GM23338 (cell line): ENCODE measurements at regions not wholly inside any gene's neighbourhood (a gene's known extent, or its start where the extent isn't known, plus 50 kb on each side); places are given as distances from the start of the nearest gene placed in this dataset.

Experiments
- ATAC-seq: fragments of 200-7000 bp; cut with Tn5 transposase; 3 replicates; pipeline ENCODE4 v1.9.1; 2020
- DNase-seq: peaks from one replicate; pipeline ENCODE4 v3.0.0-alpha.2; 2015; ENCODE audit warnings: low spot score
- H2AFZ ChIP-seq: fragments of 200-600 bp; sonication (generic); 2 replicates; pipeline ENCODE4 v1.8.0; 2016; ENCODE audit warnings: antibody characterized with exemption, mild to moderate bottlenecking, moderate library complexity
- H3F3A ChIP-seq: fragments of 200-600 bp; sonication (generic); replicated peaks from 2 replicates; pipeline ENCODE4 v1.8.0; 2017; ENCODE audit warnings: antibody characterized with exemption, mixed run types, low read depth
- H3K27ac ChIP-seq: fragments of 200-600 bp; sonication (generic); 2 replicates; pipeline ENCODE4 v1.6.1; 2016; ENCODE audit warnings: low read depth
- H3K27me3 ChIP-seq: fragments of 200-600 bp; sonication (generic); 2 replicates; pipeline ENCODE4 v1.8.0; 2016; ENCODE audit warnings: mild to moderate bottlenecking, mixed run types, moderate library complexity; ENCODE audit not compliant: insufficient read depth
- H3K36me3 ChIP-seq: fragments of 200-600 bp; sonication (generic); 2 replicates; pipeline ENCODE4 v1.8.0; 2016; ENCODE audit warnings: mild to moderate bottlenecking; ENCODE audit not compliant: insufficient read depth
- H3K4me1 ChIP-seq: fragments of 200-600 bp; sonication (generic); 2 replicates; pipeline ENCODE4 v1.8.0; 2016; ENCODE audit warnings: mild to moderate bottlenecking, moderate library complexity; ENCODE audit not compliant: insufficient read depth
- H3K4me2 ChIP-seq: fragments of 200-600 bp; sonication (generic); 2 replicates; pipeline ENCODE4 v1.7.1; 2017; ENCODE audit warnings: mixed run types
- H3K4me3 ChIP-seq: fragments of 200-600 bp; sonication (generic); 2 replicates; pipeline ENCODE4 v1.6.1; 2016; ENCODE audit warnings: mixed run types
- H3K79me2 ChIP-seq: fragments of 200-600 bp; sonication (generic); replicated peaks from 2 replicates; pipeline ENCODE4 v1.8.0; 2017; ENCODE audit warnings: mild to moderate bottlenecking; ENCODE audit not compliant: insufficient read depth
- H3K9me2 ChIP-seq: fragments of 200-600 bp; sonication (generic); 2 replicates; pipeline ENCODE4 v1.8.0; 2017; ENCODE audit not compliant: insufficient read depth
- H4K20me1 ChIP-seq: fragments of 200-600 bp; sonication (generic); replicated peaks from 2 replicates; pipeline ENCODE4 v1.8.0; 2017; ENCODE audit warnings: mild to moderate bottlenecking; ENCODE audit not compliant: insufficient read depth
- H3K27ac Mint-ChIP-seq: 2 replicates; pipeline ENCODE4 v1.8.0; 2020; ENCODE audit warnings: inconsistent platforms, mild to moderate bottlenecking, moderate library complexity, mixed read lengths
- H3K27me3 Mint-ChIP-seq: 3 replicates; pipeline ENCODE4 v1.8.0; 2022; ENCODE audit warnings: low read depth, mild to moderate bottlenecking, moderate library complexity, mixed read lengths, inconsistent platforms; ENCODE audit not compliant: insufficient read depth, poor library complexity
- H3K36me3 Mint-ChIP-seq: 3 replicates; pipeline ENCODE4 v1.8.0; 2021; ENCODE audit warnings: low read depth, mild to moderate bottlenecking, inconsistent platforms, moderate library complexity, mixed read lengths
- H3K4me1 Mint-ChIP-seq: 3 replicates; pipeline ENCODE4 v1.8.0; 2020; ENCODE audit warnings: mild to moderate bottlenecking, inconsistent platforms, mixed read lengths
- H3K4me3 Mint-ChIP-seq: 3 replicates; pipeline ENCODE4 v1.8.0; 2021; ENCODE audit warnings: moderate library complexity, mild to moderate bottlenecking, inconsistent platforms, mixed read lengths
- H3K9me3 Mint-ChIP-seq: 3 replicates; pipeline ENCODE4 v1.8.0; 2020; ENCODE audit warnings: moderate library complexity, mild to moderate bottlenecking, inconsistent platforms, mixed read lengths
- CREB1 ChIP-seq: fragments of 250-450 bp; sonication (Bioruptor Pico); IDR thresholded peaks from 2 replicates; pipeline ENCODE4 v1.5.0; 2020; ENCODE audit warnings: low read depth, mild to moderate bottlenecking, moderate library complexity
- EZH2phosphoT487 ChIP-seq: fragments of 200-600 bp; sonication (generic); IDR thresholded peaks from one replicate; pipeline ENCODE4 v1.8.1; 2018; ENCODE audit warnings: antibody characterized with exemption; ENCODE audit not compliant: unreplicated experiment
- JUNB ChIP-seq: IDR thresholded peaks from one replicate; pipeline ENCODE4 v1.6.1; 2016; ENCODE audit warnings: antibody characterized with exemption; ENCODE audit not compliant: unreplicated experiment
- NANOG ChIP-seq: IDR thresholded peaks from 2 replicates; pipeline ENCODE4 v1.6.1; 2016; ENCODE audit warnings: antibody characterized with exemption, borderline replicate concordance
- POLR2AphosphoS5 ChIP-seq: IDR thresholded peaks from 2 replicates; pipeline ENCODE4 v1.6.1; 2016; ENCODE audit warnings: antibody characterized with exemption, low read depth
- STAT1 ChIP-seq: IDR thresholded peaks from one replicate; pipeline ENCODE4 v1.6.1; 2016; ENCODE audit warnings: antibody characterized with exemption; ENCODE audit not compliant: unreplicated experiment
- ZNF331 ChIP-seq: fragments of 250-450 bp; sonication (Bioruptor Pico); IDR thresholded peaks from 2 replicates; pipeline ENCODE4 v1.5.0; 2020; ENCODE audit warnings: low read depth, mild to moderate bottlenecking, moderate library complexity
- TF ChIP-seq, protein P1 (sequence below), 2 experiments: fragments of 200-600 bp in 1 of 2; sonication (generic) in 1 of 2; conservative IDR thresholded peaks; 2 replicates each; pipeline versions ENCODE4 v1.5.1 to v1.6.1; 2016 to 2017; ENCODE audit warnings: antibody characterized with exemption in 2 of 2, low read depth in 2 of 2, mild to moderate bottlenecking in 2 of 2, moderate library complexity in 1 of 2
- TF ChIP-seq, protein P2 (sequence below): IDR thresholded peaks from one replicate; pipeline ENCODE4 v1.6.1; 2018; ENCODE audit warnings: antibody characterized with exemption; ENCODE audit not compliant: unreplicated experiment

DNA sequence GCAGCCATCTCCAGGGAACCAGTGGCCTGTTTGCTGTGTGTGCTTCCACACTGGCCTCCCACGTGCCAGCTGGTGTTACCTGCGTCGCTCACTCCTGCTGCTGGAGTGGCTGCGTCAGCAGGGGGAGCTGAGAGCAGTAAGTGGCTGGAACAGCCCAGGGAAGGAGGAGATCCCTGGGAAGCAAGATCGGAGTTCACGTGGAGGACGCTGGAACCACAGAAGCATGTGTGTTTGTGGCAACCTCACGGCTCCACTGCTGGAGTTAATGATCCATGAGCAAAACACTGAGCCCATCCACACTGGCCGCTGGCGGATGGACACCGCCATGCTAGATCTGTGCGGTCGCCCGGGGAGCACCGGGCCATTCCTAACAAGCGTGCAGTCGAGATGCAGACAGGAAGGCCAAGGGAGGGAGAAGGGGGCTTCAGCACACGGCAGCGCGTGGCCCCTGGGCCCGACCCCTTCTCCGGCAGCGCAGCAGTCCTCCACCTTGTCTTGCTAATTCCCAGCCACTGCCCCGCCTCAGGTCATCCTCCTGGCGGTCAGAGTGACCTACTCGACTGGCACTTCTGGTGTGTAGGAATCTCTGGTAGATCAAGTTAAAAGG lies 68.5 kb upstream of the EEPD1 start:
- Histone ChIP-seq H3F3A (no peaks in the 10 kb centered on the region), H3K79me2 (no peaks in the 10 kb centered on the region), H3K27ac (no peak overlapping the region), H3K9me2 (no peaks in the 10 kb centered on the region), H3K4me2 (no peak overlapping the region), H4K20me1 (no peaks in the 10 kb centered on the region), H3K4me3 (no peak overlapping the region), H3K36me3 (no peaks in the 10 kb centered on the region), H3K27me3 (no peaks in the 10 kb centered on the region), H2AFZ (peak overlapping the region; percentile 90), H3K4me1 (no peaks in the 10 kb centered on the region)
- Mint-ChIP-seq H3K27ac (no peak overlapping the region), H3K4me1 (peaks cover 5% of the 10 kb centered on the region; the same call in 2 of the 3 replicates), H3K27me3 (peaks cover 14% of the 10 kb centered on the region), H3K36me3 (peaks cover 8% of the 10 kb centered on the region; the same call in 2 of the 3 replicates), H3K9me3 (peaks cover 11% of the 10 kb centered on the region; the same call in 2 of the 3 replicates), H3K4me3 (no peak overlapping the region)
- ATAC-seq (peak; percentile 96), DNase-seq (peak; percentile 76)
- TF ChIP-seq, protein P1, sequence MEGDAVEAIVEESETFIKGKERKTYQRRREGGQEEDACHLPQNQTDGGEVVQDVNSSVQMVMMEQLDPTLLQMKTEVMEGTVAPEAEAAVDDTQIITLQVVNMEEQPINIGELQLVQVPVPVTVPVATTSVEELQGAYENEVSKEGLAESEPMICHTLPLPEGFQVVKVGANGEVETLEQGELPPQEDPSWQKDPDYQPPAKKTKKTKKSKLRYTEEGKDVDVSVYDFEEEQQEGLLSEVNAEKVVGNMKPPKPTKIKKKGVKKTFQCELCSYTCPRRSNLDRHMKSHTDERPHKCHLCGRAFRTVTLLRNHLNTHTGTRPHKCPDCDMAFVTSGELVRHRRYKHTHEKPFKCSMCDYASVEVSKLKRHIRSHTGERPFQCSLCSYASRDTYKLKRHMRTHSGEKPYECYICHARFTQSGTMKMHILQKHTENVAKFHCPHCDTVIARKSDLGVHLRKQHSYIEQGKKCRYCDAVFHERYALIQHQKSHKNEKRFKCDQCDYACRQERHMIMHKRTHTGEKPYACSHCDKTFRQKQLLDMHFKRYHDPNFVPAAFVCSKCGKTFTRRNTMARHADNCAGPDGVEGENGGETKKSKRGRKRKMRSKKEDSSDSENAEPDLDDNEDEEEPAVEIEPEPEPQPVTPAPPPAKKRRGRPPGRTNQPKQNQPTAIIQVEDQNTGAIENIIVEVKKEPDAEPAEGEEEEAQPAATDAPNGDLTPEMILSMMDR (conservative IDR thresholded peaks at IDR 0.05; ENCODE audit: low read depth in 2 of 2): peak; percentile 40 to 83
- TF ChIP-seq CREB1 (CRISPR knock-in tag): peak; percentile 65; the same call in 1 of the 2 replicates
- TF ChIP-seq, protein P2, sequence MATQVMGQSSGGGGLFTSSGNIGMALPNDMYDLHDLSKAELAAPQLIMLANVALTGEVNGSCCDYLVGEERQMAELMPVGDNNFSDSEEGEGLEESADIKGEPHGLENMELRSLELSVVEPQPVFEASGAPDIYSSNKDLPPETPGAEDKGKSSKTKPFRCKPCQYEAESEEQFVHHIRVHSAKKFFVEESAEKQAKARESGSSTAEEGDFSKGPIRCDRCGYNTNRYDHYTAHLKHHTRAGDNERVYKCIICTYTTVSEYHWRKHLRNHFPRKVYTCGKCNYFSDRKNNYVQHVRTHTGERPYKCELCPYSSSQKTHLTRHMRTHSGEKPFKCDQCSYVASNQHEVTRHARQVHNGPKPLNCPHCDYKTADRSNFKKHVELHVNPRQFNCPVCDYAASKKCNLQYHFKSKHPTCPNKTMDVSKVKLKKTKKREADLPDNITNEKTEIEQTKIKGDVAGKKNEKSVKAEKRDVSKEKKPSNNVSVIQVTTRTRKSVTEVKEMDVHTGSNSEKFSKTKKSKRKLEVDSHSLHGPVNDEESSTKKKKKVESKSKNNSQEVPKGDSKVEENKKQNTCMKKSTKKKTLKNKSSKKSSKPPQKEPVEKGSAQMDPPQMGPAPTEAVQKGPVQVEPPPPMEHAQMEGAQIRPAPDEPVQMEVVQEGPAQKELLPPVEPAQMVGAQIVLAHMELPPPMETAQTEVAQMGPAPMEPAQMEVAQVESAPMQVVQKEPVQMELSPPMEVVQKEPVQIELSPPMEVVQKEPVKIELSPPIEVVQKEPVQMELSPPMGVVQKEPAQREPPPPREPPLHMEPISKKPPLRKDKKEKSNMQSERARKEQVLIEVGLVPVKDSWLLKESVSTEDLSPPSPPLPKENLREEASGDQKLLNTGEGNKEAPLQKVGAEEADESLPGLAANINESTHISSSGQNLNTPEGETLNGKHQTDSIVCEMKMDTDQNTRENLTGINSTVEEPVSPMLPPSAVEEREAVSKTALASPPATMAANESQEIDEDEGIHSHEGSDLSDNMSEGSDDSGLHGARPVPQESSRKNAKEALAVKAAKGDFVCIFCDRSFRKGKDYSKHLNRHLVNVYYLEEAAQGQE: no peak
- no peak for TF ChIP-seq POLR2AphosphoS5
- TF ChIP-seq EZH2phosphoT487: no peak
- no peak for TF ChIP-seq ZNF331 (CRISPR knock-in tag)

DNA sequence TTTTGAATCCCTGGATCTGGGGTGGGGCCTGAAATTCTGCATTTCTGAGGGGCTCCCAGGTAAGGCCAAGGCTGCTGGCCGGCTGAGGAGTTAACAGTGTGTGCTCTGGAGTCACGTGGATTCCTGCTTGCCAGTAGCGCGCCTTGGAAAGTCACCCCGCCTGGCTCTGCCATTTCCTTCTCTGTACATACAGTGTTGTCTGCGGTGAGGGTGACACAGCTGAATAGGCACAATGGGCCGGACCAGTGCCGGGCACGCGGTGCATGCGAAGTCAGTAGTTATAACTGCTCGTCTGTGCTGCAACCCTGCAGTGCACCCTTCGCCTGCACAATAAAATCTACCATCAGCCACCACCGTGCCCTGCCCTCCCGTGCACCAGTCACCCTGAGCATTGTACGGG lies 68.0 kb upstream of the EEPD1 start:
- H3F3A ChIP-seq: no peaks in the 10 kb centered on the region
- H3K27me3 ChIP-seq: no peaks in the 10 kb centered on the region
- ATAC-seq (no peak), DNase-seq (no peak)
- H3K4me3 ChIP-seq: no peak overlapping the region
- Mint-ChIP-seq H3K4me1 (peaks cover 5% of the 10 kb centered on the region; the same call in 2 of the 3 replicates), H3K9me3 (peaks cover 11% of the 10 kb centered on the region; the same call in 2 of the 3 replicates), H3K36me3 (peaks cover 8% of the 10 kb centered on the region; the same call in 2 of the 3 replicates), H3K27me3 (peaks cover 14% of the 10 kb centered on the region), H3K27ac (no peak overlapping the region), H3K4me3 (no peak overlapping the region)
- no peaks in the 10 kb centered on the region for H3K9me2 ChIP-seq
- no peaks in the 10 kb centered on the region for H3K4me1 ChIP-seq
- no peak overlapping the region for H3K27ac ChIP-seq
- H3K79me2 ChIP-seq: no peaks in the 10 kb centered on the region
- no peak overlapping the region for H3K4me2 ChIP-seq
- H4K20me1 ChIP-seq: no peaks in the 10 kb centered on the region
- no peaks in the 10 kb centered on the region for H3K36me3 ChIP-seq
- peak overlapping the region; percentile 90 for H2AFZ ChIP-seq
- TF ChIP-seq STAT1 (no peak), ZNF331 (CRISPR knock-in tag) (no peak), JUNB (no peak), NANOG (no peak)
- TF ChIP-seq, protein P1 (conservative IDR thresholded peaks at IDR 0.05; ENCODE audit: low read depth in 2 of 2): no peak
